SK-N-SH (cell line): ENCODE measurements at regions not wholly inside any gene's neighbourhood (a gene's known extent, or its start where the extent isn't known, plus 50 kb on each side); places are given as distances from the start of the nearest gene placed in this dataset.

Experiments
- CTCF ChIA-PET: fragments of 300-600, 350-600 bp; formaldehyde crosslinking; extraction: SDS; loops from one replicate; lab custom pipeline; 2021; lab: Yijun Ruan, JAX
- POLR2A ChIA-PET: fragments of 350-600 bp; sonication (Branson Sonifier 250); formaldehyde crosslinking; extraction: SDS; loops from one replicate; lab custom pipeline; 2020; ENCODE audit warnings: antibody characterized with exemption, inconsistent platforms; lab: Yijun Ruan, JAX
- DNase-seq: peaks from one replicate; pipeline ENCODE4 v3.0.0; 2012
- H2AFZ ChIP-seq: fragments of 200-600 bp; sonication (generic); 2 replicates; pipeline ENCODE4 v1.8.1; 2016; ENCODE audit warnings: antibody characterized with exemption, mild to moderate bottlenecking, low read depth
- H3F3A ChIP-seq: fragments of 200-600 bp; sonication (generic); replicated peaks from 2 replicates; pipeline ENCODE3; 2016; ENCODE audit warnings: antibody characterized with exemption, mild to moderate bottlenecking; ENCODE audit not compliant: insufficient read depth
- H3K27ac ChIP-seq, 2 experiments: fragments of 200-500 bp in 1 of 2; fragments of 200-600 bp in 1 of 2; sonication (Bioruptor generic) in 1 of 2; sonication (generic), shearing (Covaris generic) in 1 of 2; 2 replicates each; pipeline versions ENCODE4 v1.5.1 to v1.6.1; 2014 to 2016; ENCODE audit warnings: low read depth in 2 of 2, inconsistent platforms in 1 of 2, low read length in 1 of 2, mild to moderate bottlenecking in 1 of 2, mixed read lengths in 1 of 2
- H3K27me3 ChIP-seq: fragments of 200-600 bp; sonication (generic), shearing (Covaris generic); 2 replicates; pipeline ENCODE4 v1.6.1; 2016; ENCODE audit warnings: mixed run types; ENCODE audit not compliant: insufficient read depth
- H3K36me3 ChIP-seq, 2 experiments: fragments of 200-500 bp in 1 of 2; fragments of 200-600 bp in 1 of 2; sonication (Bioruptor generic) in 1 of 2; sonication (generic) in 1 of 2; replicated peaks in 1 of 2; 2 replicates each; pipeline versions ENCODE3 to v1.5.1; 2014 to 2016; ENCODE audit warnings: low read length in 1 of 2, mild to moderate bottlenecking in 1 of 2; ENCODE audit not compliant: insufficient read depth in 2 of 2, control insufficient read depth in 1 of 2
- H3K4me1 ChIP-seq, 2 experiments: fragments of 200-500 bp in 1 of 2; fragments of 200-600 bp in 1 of 2; sonication (Bioruptor generic) in 1 of 2; sonication (generic), shearing (Covaris generic) in 1 of 2; 2 replicates each; pipeline versions ENCODE4 v1.5.1 to v1.6.1; 2014 to 2016; ENCODE audit warnings: low read depth in 1 of 2, low read length in 1 of 2, mixed run types in 1 of 2; ENCODE audit not compliant: insufficient read depth in 2 of 2, control insufficient read depth in 1 of 2
- H3K4me2 ChIP-seq: fragments of 200-600 bp; sonication (generic), shearing (Covaris generic); 2 replicates; pipeline ENCODE4 v1.6.1; 2017; ENCODE audit warnings: mixed run types
- H3K4me3 ChIP-seq, 2 experiments: fragments of 200-500 bp in 1 of 2; fragments of 200-600 bp in 1 of 2; sonication (Bioruptor generic) in 1 of 2; sonication (generic), shearing (Covaris generic) in 1 of 2; 2 replicates each; pipeline versions ENCODE4 v1.5.1 to v1.8.1; 2014 to 2016; ENCODE audit warnings: low read depth in 2 of 2, inconsistent platforms in 1 of 2, low read length in 1 of 2, mild to moderate bottlenecking in 1 of 2, mixed read lengths in 1 of 2, moderate library complexity in 1 of 2
- H3K79me2 ChIP-seq: fragments of 200-600 bp; sonication (generic); 2 replicates; pipeline ENCODE4 v1.8.1; 2017; ENCODE audit warnings: mild to moderate bottlenecking; ENCODE audit not compliant: insufficient read depth
- H3K9ac ChIP-seq: fragments of 200-600 bp; sonication (generic); 2 replicates; pipeline ENCODE4 v1.6.1; 2017; ENCODE audit warnings: mixed run types
- H3K9me2 ChIP-seq: fragments of 200-600 bp; sonication (generic); 2 replicates; pipeline ENCODE4 v1.6.1; 2017; ENCODE audit warnings: mixed run types
- H3K9me3 ChIP-seq: fragments of 200-600 bp; sonication (generic); 2 replicates; pipeline ENCODE4 v1.6.1; 2017; ENCODE audit warnings: mixed run types, mild to moderate bottlenecking, moderate library complexity
- H4K20me1 ChIP-seq: fragments of 200-600 bp; sonication (generic); 2 replicates; pipeline ENCODE4 v1.6.1; 2017; ENCODE audit warnings: mild to moderate bottlenecking, mixed run types; ENCODE audit not compliant: insufficient read depth
- CHD2 ChIP-seq: fragments of 150-350 bp; IDR thresholded peaks from 2 replicates; pipeline ENCODE4 v1.6.1; 2018; ENCODE audit warnings: low read length; ENCODE audit not compliant: partially characterized antibody
- EP300 ChIP-seq, 2 experiments: IDR thresholded peaks; 2 replicates each; pipeline versions ENCODE4 v1.4.0 to v1.6.1; 2012; ENCODE audit warnings: borderline replicate concordance in 1 of 2, low read depth in 1 of 2, low read length in 1 of 2
- FOXJ3 ChIP-seq: sonication (generic); formaldehyde crosslinking; IDR thresholded peaks from 2 replicates; pipeline ENCODE4 v1.5.1; 2020; ENCODE audit warnings: mild to moderate bottlenecking, missing genetic modification reagents
- FOXM1 ChIP-seq: IDR thresholded peaks from 2 replicates; pipeline ENCODE4 v1.4.0; 2012; ENCODE audit warnings: low read depth, mild to moderate bottlenecking
- NFIC ChIP-seq: IDR thresholded peaks from 2 replicates; pipeline ENCODE4 v1.4.0; 2012; ENCODE audit warnings: borderline replicate concordance
- NRF1 ChIP-seq: IDR thresholded peaks from 2 replicates; pipeline ENCODE4 v1.6.1; 2012; ENCODE audit warnings: low read depth, mild to moderate bottlenecking, low read length
- POLR2AphosphoS5 ChIP-seq: IDR thresholded peaks from 2 replicates; pipeline ENCODE4 v1.6.1; 2012; ENCODE audit warnings: low read depth, low read length
- RAD21 ChIP-seq: IDR thresholded peaks from 2 replicates; pipeline ENCODE4 v1.6.1; 2012; ENCODE audit warnings: mild to moderate bottlenecking, low read length
- RCOR1 ChIP-seq: fragments of 150-350 bp; IDR thresholded peaks from 2 replicates; pipeline ENCODE4 v1.6.1; 2017; ENCODE audit warnings: antibody characterized with exemption, low read length
- RFX5 ChIP-seq: IDR thresholded peaks from 2 replicates; pipeline ENCODE4 v1.6.1; 2012; ENCODE audit warnings: mild to moderate bottlenecking, improper control_type of control experiment, low read length
- SIN3A ChIP-seq: IDR thresholded peaks from 2 replicates; pipeline ENCODE4 v1.6.1; 2012; ENCODE audit warnings: low read depth, mild to moderate bottlenecking, low read length, moderate library complexity, borderline replicate concordance
- SMC3 ChIP-seq: IDR thresholded peaks from 2 replicates; pipeline ENCODE4 v1.6.1; 2012; ENCODE audit warnings: low read depth, low read length, improper control_type of control experiment
- TAF1 ChIP-seq: IDR thresholded peaks from 2 replicates; pipeline ENCODE4 v1.6.1; 2012; ENCODE audit warnings: low read depth, mild to moderate bottlenecking, low read length, moderate library complexity, borderline replicate concordance
- TCF12 ChIP-seq: IDR thresholded peaks from 2 replicates; pipeline ENCODE4 v1.4.0; 2012
- TEAD4 ChIP-seq: IDR thresholded peaks from 2 replicates; pipeline ENCODE4 v1.4.0; 2012; ENCODE audit warnings: mild to moderate bottlenecking, borderline replicate concordance; ENCODE audit not compliant: insufficient read depth
- YY1 ChIP-seq: IDR thresholded peaks from 2 replicates; pipeline ENCODE4 v1.4.0; 2012; ENCODE audit warnings: low read depth, mild to moderate bottlenecking
- WGBS: methylation state at CpG from one replicate; pipeline ENCODE4 v1.1.6; 2017; ENCODE audit warnings: low lambda C conversion rate; 5-methylcytosine and 5-hydroxymethylcytosine counted together
- TF ChIP-seq, protein P1 (sequence below): fragments of 150-350 bp; IDR thresholded peaks from 2 replicates; pipeline ENCODE4 v1.6.1; 2016; ENCODE audit warnings: mild to moderate bottlenecking, low read depth, low read length
- TF ChIP-seq, protein P2 (sequence below): IDR thresholded peaks from 2 replicates; pipeline ENCODE4 v1.6.1; 2012; ENCODE audit warnings: mild to moderate bottlenecking, low read depth, low read length, moderate library complexity
- TF ChIP-seq, protein P3 (sequence below): fragments of 200-600 bp; sonication (generic); IDR thresholded peaks from 2 replicates; pipeline ENCODE4 v1.6.1; 2017; ENCODE audit warnings: antibody characterized with exemption, mild to moderate bottlenecking, moderate library complexity
- TF ChIP-seq, protein P4 (sequence below): fragments of 150-350 bp; IDR thresholded peaks from 2 replicates; pipeline ENCODE4 v1.6.1; 2017; ENCODE audit warnings: antibody characterized with exemption, low read length, low read depth, borderline replicate concordance

- TF ChIP-seq NRF1 (no peak), RCOR1 (no peak), CHD2 (no peak), YY1 (no peak), EP300 (IDR thresholded peaks at IDR 0.05; ENCODE audit: borderline replicate concordance in 1 of 2, low read depth in 1 of 2, low read length in 1 of 2) (no peak), SIN3A (no peak)
- TF ChIP-seq, protein P1, sequence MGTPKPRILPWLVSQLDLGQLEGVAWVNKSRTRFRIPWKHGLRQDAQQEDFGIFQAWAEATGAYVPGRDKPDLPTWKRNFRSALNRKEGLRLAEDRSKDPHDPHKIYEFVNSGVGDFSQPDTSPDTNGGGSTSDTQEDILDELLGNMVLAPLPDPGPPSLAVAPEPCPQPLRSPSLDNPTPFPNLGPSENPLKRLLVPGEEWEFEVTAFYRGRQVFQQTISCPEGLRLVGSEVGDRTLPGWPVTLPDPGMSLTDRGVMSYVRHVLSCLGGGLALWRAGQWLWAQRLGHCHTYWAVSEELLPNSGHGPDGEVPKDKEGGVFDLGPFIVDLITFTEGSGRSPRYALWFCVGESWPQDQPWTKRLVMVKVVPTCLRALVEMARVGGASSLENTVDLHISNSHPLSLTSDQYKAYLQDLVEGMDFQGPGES, result no peak
- TF ChIP-seq, protein P2, sequence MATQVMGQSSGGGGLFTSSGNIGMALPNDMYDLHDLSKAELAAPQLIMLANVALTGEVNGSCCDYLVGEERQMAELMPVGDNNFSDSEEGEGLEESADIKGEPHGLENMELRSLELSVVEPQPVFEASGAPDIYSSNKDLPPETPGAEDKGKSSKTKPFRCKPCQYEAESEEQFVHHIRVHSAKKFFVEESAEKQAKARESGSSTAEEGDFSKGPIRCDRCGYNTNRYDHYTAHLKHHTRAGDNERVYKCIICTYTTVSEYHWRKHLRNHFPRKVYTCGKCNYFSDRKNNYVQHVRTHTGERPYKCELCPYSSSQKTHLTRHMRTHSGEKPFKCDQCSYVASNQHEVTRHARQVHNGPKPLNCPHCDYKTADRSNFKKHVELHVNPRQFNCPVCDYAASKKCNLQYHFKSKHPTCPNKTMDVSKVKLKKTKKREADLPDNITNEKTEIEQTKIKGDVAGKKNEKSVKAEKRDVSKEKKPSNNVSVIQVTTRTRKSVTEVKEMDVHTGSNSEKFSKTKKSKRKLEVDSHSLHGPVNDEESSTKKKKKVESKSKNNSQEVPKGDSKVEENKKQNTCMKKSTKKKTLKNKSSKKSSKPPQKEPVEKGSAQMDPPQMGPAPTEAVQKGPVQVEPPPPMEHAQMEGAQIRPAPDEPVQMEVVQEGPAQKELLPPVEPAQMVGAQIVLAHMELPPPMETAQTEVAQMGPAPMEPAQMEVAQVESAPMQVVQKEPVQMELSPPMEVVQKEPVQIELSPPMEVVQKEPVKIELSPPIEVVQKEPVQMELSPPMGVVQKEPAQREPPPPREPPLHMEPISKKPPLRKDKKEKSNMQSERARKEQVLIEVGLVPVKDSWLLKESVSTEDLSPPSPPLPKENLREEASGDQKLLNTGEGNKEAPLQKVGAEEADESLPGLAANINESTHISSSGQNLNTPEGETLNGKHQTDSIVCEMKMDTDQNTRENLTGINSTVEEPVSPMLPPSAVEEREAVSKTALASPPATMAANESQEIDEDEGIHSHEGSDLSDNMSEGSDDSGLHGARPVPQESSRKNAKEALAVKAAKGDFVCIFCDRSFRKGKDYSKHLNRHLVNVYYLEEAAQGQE, result no peak
- Histone ChIP-seq H3K79me2 (no peaks in the 10 kb centered on the region), H2AFZ (no peak overlapping the region), H3K4me1 (no peaks in the 10 kb centered on the region), H3K9me3 (no peaks in the 10 kb centered on the region), H3F3A (no peaks in the 10 kb centered on the region), H3K9ac (no peak overlapping the region), H3K27me3 (peaks cover 12% of the 10 kb centered on the region; the same call in 1 of the 2 replicates), H3K4me3 (no peak overlapping the region), H4K20me1 (no peaks in the 10 kb centered on the region), H3K36me3 (no peaks in the 10 kb centered on the region), H3K27ac (no peak overlapping the region), H3K9me2 (no peaks in the 10 kb centered on the region), H3K4me2 (no peak overlapping the region)
- no peak for DNase-seq
- ChIA-PET CTCF (interaction anchor here (0.6 to 4.2 kb wide), 17 partner anchors 9 to 1383 kb away, joined by 3 to 71 read pairs (median 6); no protein-coding TSS in a partner anchor), POLR2A (no interaction called here)
- 45% methylated on average over 5 of the region's 5 CpGs for WGBS
Measured at GRCh38 chr14:61893371-61893940, 131.2 kb downstream of the SNAPC1 start.

- Histone ChIP-seq H2AFZ (no peak overlapping the region), H3K4me3 (peak overlapping the region in 1 of 2 experiments; percentile 31; a peak in 1 of 4 replicates), H3K4me1 (no peaks in the 10 kb centered on the region), H3K9me3 (no peaks in the 10 kb centered on the region), H3K9ac (no peak overlapping the region), H3F3A (no peaks in the 10 kb centered on the region), H3K4me2 (no peak overlapping the region), H3K79me2 (no peaks in the 10 kb centered on the region), H3K27me3 (peaks cover 12% of the 10 kb centered on the region; the same call in 1 of the 2 replicates), H4K20me1 (no peaks in the 10 kb centered on the region), H3K27ac (no peak overlapping the region), H3K36me3 (no peaks in the 10 kb centered on the region), H3K9me2 (no peaks in the 10 kb centered on the region)
- ChIA-PET POLR2A (no interaction called here), CTCF (interaction anchor here (0.6 to 4.2 kb wide), 35 partner anchors 8 to 1382 kb away, joined by 3 to 71 read pairs (median 4); no protein-coding TSS in a partner anchor)
- WGBS, result 53% methylated on average over 5 of the region's 5 CpGs
- peak; percentile 67 for DNase-seq
- TF ChIP-seq NFIC (no peak), SIN3A (no peak), TEAD4 (no peak), RFX5 (no peak), RAD21 (peak; percentile 85), SMC3 (peak; percentile 77), RCOR1 (no peak), FOXM1 (no peak), POLR2AphosphoS5 (no peak), FOXJ3 (CRISPR knock-in tag) (no peak), TCF12 (no peak), TAF1 (no peak)
- TF ChIP-seq, protein P3, sequence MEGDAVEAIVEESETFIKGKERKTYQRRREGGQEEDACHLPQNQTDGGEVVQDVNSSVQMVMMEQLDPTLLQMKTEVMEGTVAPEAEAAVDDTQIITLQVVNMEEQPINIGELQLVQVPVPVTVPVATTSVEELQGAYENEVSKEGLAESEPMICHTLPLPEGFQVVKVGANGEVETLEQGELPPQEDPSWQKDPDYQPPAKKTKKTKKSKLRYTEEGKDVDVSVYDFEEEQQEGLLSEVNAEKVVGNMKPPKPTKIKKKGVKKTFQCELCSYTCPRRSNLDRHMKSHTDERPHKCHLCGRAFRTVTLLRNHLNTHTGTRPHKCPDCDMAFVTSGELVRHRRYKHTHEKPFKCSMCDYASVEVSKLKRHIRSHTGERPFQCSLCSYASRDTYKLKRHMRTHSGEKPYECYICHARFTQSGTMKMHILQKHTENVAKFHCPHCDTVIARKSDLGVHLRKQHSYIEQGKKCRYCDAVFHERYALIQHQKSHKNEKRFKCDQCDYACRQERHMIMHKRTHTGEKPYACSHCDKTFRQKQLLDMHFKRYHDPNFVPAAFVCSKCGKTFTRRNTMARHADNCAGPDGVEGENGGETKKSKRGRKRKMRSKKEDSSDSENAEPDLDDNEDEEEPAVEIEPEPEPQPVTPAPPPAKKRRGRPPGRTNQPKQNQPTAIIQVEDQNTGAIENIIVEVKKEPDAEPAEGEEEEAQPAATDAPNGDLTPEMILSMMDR, result peak; percentile 74
- TF ChIP-seq, protein P4, sequence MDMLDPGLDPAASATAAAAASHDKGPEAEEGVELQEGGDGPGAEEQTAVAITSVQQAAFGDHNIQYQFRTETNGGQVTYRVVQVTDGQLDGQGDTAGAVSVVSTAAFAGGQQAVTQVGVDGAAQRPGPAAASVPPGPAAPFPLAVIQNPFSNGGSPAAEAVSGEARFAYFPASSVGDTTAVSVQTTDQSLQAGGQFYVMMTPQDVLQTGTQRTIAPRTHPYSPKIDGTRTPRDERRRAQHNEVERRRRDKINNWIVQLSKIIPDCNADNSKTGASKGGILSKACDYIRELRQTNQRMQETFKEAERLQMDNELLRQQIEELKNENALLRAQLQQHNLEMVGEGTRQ, result no peak
Measured at GRCh38 chr14:61894452-61895077, 132.3 kb downstream of the SNAPC1 start.
